ENCODE measurements at regions not wholly inside any gene's neighbourhood (a gene's known extent, or its start where the extent isn't known, plus 50 kb on each side); places are given as distances from the start of the nearest gene placed in this dataset.

GRCh38 chr2:120842456-120843439, 107.1 kb downstream of the GLI2 start:
- TF ChIP-seq POLR2A (IDR thresholded peaks at IDR 0.05), result no peak
- TF ChIP-seq, protein P1, sequence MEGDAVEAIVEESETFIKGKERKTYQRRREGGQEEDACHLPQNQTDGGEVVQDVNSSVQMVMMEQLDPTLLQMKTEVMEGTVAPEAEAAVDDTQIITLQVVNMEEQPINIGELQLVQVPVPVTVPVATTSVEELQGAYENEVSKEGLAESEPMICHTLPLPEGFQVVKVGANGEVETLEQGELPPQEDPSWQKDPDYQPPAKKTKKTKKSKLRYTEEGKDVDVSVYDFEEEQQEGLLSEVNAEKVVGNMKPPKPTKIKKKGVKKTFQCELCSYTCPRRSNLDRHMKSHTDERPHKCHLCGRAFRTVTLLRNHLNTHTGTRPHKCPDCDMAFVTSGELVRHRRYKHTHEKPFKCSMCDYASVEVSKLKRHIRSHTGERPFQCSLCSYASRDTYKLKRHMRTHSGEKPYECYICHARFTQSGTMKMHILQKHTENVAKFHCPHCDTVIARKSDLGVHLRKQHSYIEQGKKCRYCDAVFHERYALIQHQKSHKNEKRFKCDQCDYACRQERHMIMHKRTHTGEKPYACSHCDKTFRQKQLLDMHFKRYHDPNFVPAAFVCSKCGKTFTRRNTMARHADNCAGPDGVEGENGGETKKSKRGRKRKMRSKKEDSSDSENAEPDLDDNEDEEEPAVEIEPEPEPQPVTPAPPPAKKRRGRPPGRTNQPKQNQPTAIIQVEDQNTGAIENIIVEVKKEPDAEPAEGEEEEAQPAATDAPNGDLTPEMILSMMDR (IDR thresholded peaks at IDR 0.05), result no peak
- TF ChIP-seq POLR2AphosphoS5 (IDR thresholded peaks at IDR 0.05), result no peak
